Osteocyte (in vitro differentiated cells): ENCODE measurements at regions not wholly inside any gene's neighbourhood (a gene's known extent, or its start where the extent isn't known, plus 50 kb on each side); places are given as distances from the start of the nearest gene placed in this dataset.
"Not testable (repeated sequence)": the region's sequence is repeated elsewhere in the genome, so short reads cannot be mapped to it uniquely, and the experiment has no call there.

Experiments used
- DNase-seq: peaks from one replicate; pipeline ENCODE4 v3.0.0; 2021; ENCODE audit warnings: mixed read lengths; ENCODE audit not compliant: unreplicated experiment; ENCODE audit errors: extremely low spot score
- H3K27ac Mint-ChIP-seq: one replicate; pipeline ENCODE4 v1.8.0; 2021; ENCODE audit warnings: mild to moderate bottlenecking, mixed read lengths; ENCODE audit not compliant: unreplicated experiment
- H3K27me3 Mint-ChIP-seq: one replicate; pipeline ENCODE4 v1.8.0; 2021; ENCODE audit warnings: mixed read lengths; ENCODE audit not compliant: unreplicated experiment
- H3K36me3 Mint-ChIP-seq: one replicate; pipeline ENCODE4 v1.8.0; 2021; ENCODE audit warnings: mixed read lengths; ENCODE audit not compliant: unreplicated experiment
- H3K4me1 Mint-ChIP-seq: one replicate; pipeline ENCODE4 v1.8.0; 2021; ENCODE audit warnings: mixed read lengths; ENCODE audit not compliant: unreplicated experiment
- H3K4me3 Mint-ChIP-seq: one replicate; pipeline ENCODE4 v1.8.0; 2021; ENCODE audit warnings: mild to moderate bottlenecking, moderate library complexity, mixed read lengths; ENCODE audit not compliant: unreplicated experiment
- H3K9me3 Mint-ChIP-seq: one replicate; pipeline ENCODE4 v1.8.0; 2021; ENCODE audit warnings: mixed read lengths; ENCODE audit not compliant: unreplicated experiment
- CTCF ChIP-seq: fragments of 200-600 bp; sonication (generic); IDR thresholded peaks from 2 replicates; pipeline ENCODE4 v1.5.0; 2021; ENCODE audit warnings: antibody characterized with exemption, mild to moderate bottlenecking, moderate library complexity

GRCh38 chr6:21870076-21870730, 276.7 kb downstream of the SOX4 start:
- H3K36me3 Mint-ChIP-seq: no peaks in the 10 kb centered on the region
- no peaks in the 10 kb centered on the region for H3K4me1 Mint-ChIP-seq
- DNase-seq: no peak
- no peak overlapping the region for H3K27ac Mint-ChIP-seq
- TF ChIP-seq CTCF: no peak
- no peak overlapping the region for H3K4me3 Mint-ChIP-seq
- H3K9me3 Mint-ChIP-seq: no peaks in the 10 kb centered on the region
- no peaks in the 10 kb centered on the region for H3K27me3 Mint-ChIP-seq

- no peaks in the 10 kb centered on the region for H3K36me3 Mint-ChIP-seq
- H3K4me1 Mint-ChIP-seq: no peaks in the 10 kb centered on the region
- H3K27me3 Mint-ChIP-seq: no peaks in the 10 kb centered on the region
- no peak for TF ChIP-seq CTCF
- no peak overlapping the region for H3K27ac Mint-ChIP-seq
- H3K9me3 Mint-ChIP-seq: no peaks in the 10 kb centered on the region
- DNase-seq: no peak
- H3K4me3 Mint-ChIP-seq: no peak overlapping the region
Observed at GRCh38 chr6:21871831-21872230, 278.3 kb downstream of the SOX4 start.

GRCh38 chr6:21872749-21873148, 279.2 kb downstream of the SOX4 start:
- Mint-ChIP-seq H3K9me3 (no peaks in the 10 kb centered on the region), H3K27ac (no peak overlapping the region), H3K27me3 (no peaks in the 10 kb centered on the region), H3K4me1 (no peaks in the 10 kb centered on the region), H3K4me3 (no peak overlapping the region), H3K36me3 (no peaks in the 10 kb centered on the region)
- DNase-seq: no peak
- TF ChIP-seq CTCF: no peak

GRCh38 chr6:21873562-21873961, 280.0 kb downstream of the SOX4 start:
- Mint-ChIP-seq H3K4me1 (no peaks in the 10 kb centered on the region), H3K36me3 (no peaks in the 10 kb centered on the region), H3K27me3 (no peaks in the 10 kb centered on the region), H3K27ac (no peak overlapping the region), H3K9me3 (no peaks in the 10 kb centered on the region), H3K4me3 (no peak overlapping the region)
- no peak for DNase-seq
- TF ChIP-seq CTCF: no peak

GRCh38 chr6:21874372-21874771, 280.8 kb downstream of the SOX4 start:
- H3K36me3 Mint-ChIP-seq: no peaks in the 10 kb centered on the region
- H3K9me3 Mint-ChIP-seq: no peaks in the 10 kb centered on the region
- no peak overlapping the region for H3K4me3 Mint-ChIP-seq
- H3K27ac Mint-ChIP-seq: no peak overlapping the region
- H3K27me3 Mint-ChIP-seq: no peaks in the 10 kb centered on the region
- DNase-seq: no peak
- no peaks in the 10 kb centered on the region for H3K4me1 Mint-ChIP-seq
- no peak for TF ChIP-seq CTCF

- H3K9me3 Mint-ChIP-seq: peaks cover 12% of the 10 kb centered on the region
- not testable (repeated sequence) for H3K4me3 Mint-ChIP-seq, H3K36me3 Mint-ChIP-seq, H3K27me3 Mint-ChIP-seq, DNase-seq, H3K27ac Mint-ChIP-seq, H3K4me1 Mint-ChIP-seq
Observed at GRCh38 chr6:21877037-21877436, 283.5 kb downstream of the SOX4 start.

- peaks cover 18% of the 10 kb centered on the region for H3K9me3 Mint-ChIP-seq
- H3K27ac Mint-ChIP-seq, H3K27me3 Mint-ChIP-seq, H3K4me1 Mint-ChIP-seq, H3K36me3 Mint-ChIP-seq, H3K4me3 Mint-ChIP-seq, DNase-seq: not testable (repeated sequence)
Observed at GRCh38 chr6:21880249-21880648, 286.7 kb downstream of the SOX4 start.
